Loucy (cell line): ENCODE measurements at regions not wholly inside any gene's neighbourhood (a gene's known extent, or its start where the extent isn't known, plus 50 kb on each side); places are given as distances from the start of the nearest gene placed in this dataset.

Experiments used
- EZH2phosphoT487 ChIP-seq: fragments of 200-600 bp; IDR thresholded peaks from 2 replicates; pipeline ENCODE4 v1.6.1; 2018; ENCODE audit warnings: antibody characterized with exemption, mild to moderate bottlenecking, moderate library complexity, borderline replicate concordance
- TF ChIP-seq, protein P1 (sequence below): fragments of 200-600 bp; sonication (generic); conservative IDR thresholded peaks from 2 replicates; pipeline ENCODE4 v1.5.1; 2014; ENCODE audit warnings: mild to moderate bottlenecking, antibody characterized with exemption, low read length

DNA sequence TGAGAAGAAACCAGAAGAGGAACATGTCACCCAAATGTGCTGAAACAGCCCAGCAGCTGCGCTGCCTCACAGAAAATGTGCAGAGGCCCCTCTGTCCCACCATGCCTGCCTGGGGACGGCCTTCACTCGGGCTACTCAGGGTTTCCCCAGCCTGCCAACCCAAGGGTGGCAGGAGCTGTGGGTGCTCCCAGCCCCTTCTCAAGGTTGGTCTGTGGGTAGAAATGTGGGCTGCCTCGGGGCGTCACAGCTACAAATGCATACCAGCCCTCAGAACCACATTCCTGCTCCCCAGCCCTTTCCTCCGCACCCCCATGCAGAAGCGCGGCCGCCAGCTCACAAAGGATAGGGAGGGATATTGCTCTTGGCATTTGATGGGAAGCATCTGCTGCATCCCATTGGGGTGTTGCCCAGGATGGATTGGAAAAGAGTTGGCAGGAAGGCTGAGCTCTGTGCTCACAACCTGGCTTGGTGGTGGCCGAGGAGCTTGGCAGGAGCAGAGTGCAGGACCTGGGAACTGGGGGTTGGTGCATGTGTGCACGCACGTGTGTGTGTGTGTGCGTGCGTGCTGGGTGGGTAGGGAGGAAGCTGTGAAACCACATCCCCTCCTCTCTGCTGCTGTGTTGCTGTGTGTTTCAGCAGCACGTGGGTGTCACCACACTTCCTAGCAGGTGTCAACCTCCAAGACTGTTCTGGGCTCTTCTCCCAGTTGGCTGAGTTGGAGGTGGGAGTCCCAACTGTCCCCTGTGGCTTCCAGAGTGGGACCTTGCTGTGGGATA lies 304.4 kb downstream of the SEC14L1 start:
- TF ChIP-seq, protein P1, sequence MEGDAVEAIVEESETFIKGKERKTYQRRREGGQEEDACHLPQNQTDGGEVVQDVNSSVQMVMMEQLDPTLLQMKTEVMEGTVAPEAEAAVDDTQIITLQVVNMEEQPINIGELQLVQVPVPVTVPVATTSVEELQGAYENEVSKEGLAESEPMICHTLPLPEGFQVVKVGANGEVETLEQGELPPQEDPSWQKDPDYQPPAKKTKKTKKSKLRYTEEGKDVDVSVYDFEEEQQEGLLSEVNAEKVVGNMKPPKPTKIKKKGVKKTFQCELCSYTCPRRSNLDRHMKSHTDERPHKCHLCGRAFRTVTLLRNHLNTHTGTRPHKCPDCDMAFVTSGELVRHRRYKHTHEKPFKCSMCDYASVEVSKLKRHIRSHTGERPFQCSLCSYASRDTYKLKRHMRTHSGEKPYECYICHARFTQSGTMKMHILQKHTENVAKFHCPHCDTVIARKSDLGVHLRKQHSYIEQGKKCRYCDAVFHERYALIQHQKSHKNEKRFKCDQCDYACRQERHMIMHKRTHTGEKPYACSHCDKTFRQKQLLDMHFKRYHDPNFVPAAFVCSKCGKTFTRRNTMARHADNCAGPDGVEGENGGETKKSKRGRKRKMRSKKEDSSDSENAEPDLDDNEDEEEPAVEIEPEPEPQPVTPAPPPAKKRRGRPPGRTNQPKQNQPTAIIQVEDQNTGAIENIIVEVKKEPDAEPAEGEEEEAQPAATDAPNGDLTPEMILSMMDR = no peak
- TF ChIP-seq EZH2phosphoT487 = no peak
